OCI-LY1 (cell line): ENCODE measurements at regions not wholly inside any gene's neighbourhood (a gene's known extent, or its start where the extent isn't known, plus 50 kb on each side); places are given as distances from the start of the nearest gene placed in this dataset.

Experiments used
- H2AFZ ChIP-seq: fragments of 200-600 bp; sonication (generic), shearing (Covaris generic); 2 replicates; pipeline ENCODE4 v1.6.0; 2014; ENCODE audit warnings: antibody characterized with exemption, mild to moderate bottlenecking, low read length
- H3F3A ChIP-seq: fragments of 200-600 bp; sonication (generic), shearing (Covaris generic); 2 replicates; pipeline ENCODE4 v1.6.0; 2014; ENCODE audit warnings: mild to moderate bottlenecking, antibody characterized with exemption, low read length, moderate library complexity; ENCODE audit not compliant: insufficient read depth
- H3K27ac ChIP-seq: fragments of 200-600 bp; sonication (generic); 2 replicates; pipeline ENCODE4 v1.5.1; 2014; ENCODE audit warnings: low read length, mixed run types, mild to moderate bottlenecking, low read depth; ENCODE audit not compliant: poor library complexity, severe bottlenecking
- H3K27me3 ChIP-seq: fragments of 200-600 bp; sonication (generic); 2 replicates; pipeline ENCODE4 v1.6.0; 2014; ENCODE audit warnings: antibody characterized with exemption, mild to moderate bottlenecking, low read length, moderate library complexity; ENCODE audit not compliant: insufficient read depth
- H3K36me3 ChIP-seq: fragments of 200-600 bp; sonication (generic); 2 replicates; pipeline ENCODE4 v1.6.1; 2014; ENCODE audit warnings: mild to moderate bottlenecking, antibody characterized with exemption, low read length, moderate library complexity, mixed read lengths; ENCODE audit not compliant: insufficient read depth
- H3K4me1 ChIP-seq: fragments of 200-600 bp; sonication (generic); 2 replicates; pipeline ENCODE4 v1.5.1; 2014; ENCODE audit warnings: mild to moderate bottlenecking, low read length, moderate library complexity; ENCODE audit not compliant: insufficient read depth, severe bottlenecking
- H3K4me2 ChIP-seq: fragments of 200-600 bp; sonication (generic), shearing (Covaris generic); 2 replicates; pipeline ENCODE4 v1.6.1; 2014; ENCODE audit warnings: low read length
- H3K4me3 ChIP-seq: fragments of 200-600 bp; sonication (generic); 2 replicates; pipeline ENCODE4 v1.5.1; 2014; ENCODE audit warnings: low read length, low read depth, mild to moderate bottlenecking, mixed read lengths; ENCODE audit not compliant: poor library complexity, severe bottlenecking
- H3K79me2 ChIP-seq: fragments of 200-600 bp; shearing (Covaris generic); 2 replicates; pipeline ENCODE4 v1.6.1; 2016; ENCODE audit warnings: mixed run types, low read length, mixed read lengths; ENCODE audit not compliant: insufficient read depth
- H3K9ac ChIP-seq: fragments of 200-600 bp; sonication (generic), shearing (Covaris generic); 2 replicates; pipeline ENCODE4 v1.6.1; 2014; ENCODE audit warnings: mild to moderate bottlenecking, low read length, mixed read lengths
- H3K9me2 ChIP-seq: fragments of 200-600 bp; sonication (generic), shearing (Covaris generic); 2 replicates; pipeline ENCODE4 v1.6.1; 2014; ENCODE audit warnings: low read depth, mild to moderate bottlenecking, low read length, mixed read lengths
- H3K9me3 ChIP-seq: fragments of 200-600 bp; shearing (Covaris generic); 2 replicates; pipeline ENCODE4 v1.6.1; 2014; ENCODE audit warnings: low read length, mixed read lengths
- H4K20me1 ChIP-seq: fragments of 200-600 bp; sonication (generic), shearing (Covaris generic); 2 replicates; pipeline ENCODE4 v1.6.0; 2016; ENCODE audit warnings: mild to moderate bottlenecking, low read length; ENCODE audit not compliant: insufficient read depth
- EZH2 ChIP-seq: fragments of 200-600 bp; sonication (generic), shearing (Covaris generic); IDR thresholded peaks from 2 replicates; pipeline ENCODE4 v1.8.0; 2017; ENCODE audit warnings: borderline replicate concordance, mixed run types, mild to moderate bottlenecking, antibody characterized with exemption, low read length, moderate library complexity, mixed read lengths
- TF ChIP-seq, protein P1 (sequence below): fragments of 200-600 bp; sonication (generic), shearing (Covaris generic); IDR thresholded peaks from 2 replicates; pipeline ENCODE4 v1.5.1; 2017; ENCODE audit warnings: mild to moderate bottlenecking, antibody characterized with exemption, low read length, moderate library complexity, mixed read lengths

DNA sequence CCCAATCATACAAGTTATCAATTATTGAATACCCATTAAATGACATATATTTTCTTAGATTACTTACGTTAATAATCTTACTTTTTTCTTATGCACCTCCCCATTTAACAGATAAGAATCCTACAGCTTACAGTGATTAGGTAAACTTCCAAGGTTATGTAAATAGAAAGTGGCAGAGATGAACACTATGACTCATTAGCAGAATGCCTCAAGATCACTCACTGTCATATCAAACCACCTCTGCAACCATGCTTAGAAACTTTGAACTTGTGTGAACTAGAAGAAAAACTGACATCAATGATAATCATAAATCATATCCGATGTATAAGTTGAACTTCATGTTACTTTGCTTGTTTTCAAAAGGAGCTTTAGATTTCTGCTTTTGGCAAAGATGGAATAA is 911.6 kb upstream of the ARPP21 start:
- no peaks in the 10 kb centered on the region for H3K36me3 ChIP-seq
- H3F3A ChIP-seq: no peaks in the 10 kb centered on the region
- H3K27me3 ChIP-seq: no peaks in the 10 kb centered on the region
- no peak overlapping the region for H3K27ac ChIP-seq
- TF ChIP-seq, protein P1, sequence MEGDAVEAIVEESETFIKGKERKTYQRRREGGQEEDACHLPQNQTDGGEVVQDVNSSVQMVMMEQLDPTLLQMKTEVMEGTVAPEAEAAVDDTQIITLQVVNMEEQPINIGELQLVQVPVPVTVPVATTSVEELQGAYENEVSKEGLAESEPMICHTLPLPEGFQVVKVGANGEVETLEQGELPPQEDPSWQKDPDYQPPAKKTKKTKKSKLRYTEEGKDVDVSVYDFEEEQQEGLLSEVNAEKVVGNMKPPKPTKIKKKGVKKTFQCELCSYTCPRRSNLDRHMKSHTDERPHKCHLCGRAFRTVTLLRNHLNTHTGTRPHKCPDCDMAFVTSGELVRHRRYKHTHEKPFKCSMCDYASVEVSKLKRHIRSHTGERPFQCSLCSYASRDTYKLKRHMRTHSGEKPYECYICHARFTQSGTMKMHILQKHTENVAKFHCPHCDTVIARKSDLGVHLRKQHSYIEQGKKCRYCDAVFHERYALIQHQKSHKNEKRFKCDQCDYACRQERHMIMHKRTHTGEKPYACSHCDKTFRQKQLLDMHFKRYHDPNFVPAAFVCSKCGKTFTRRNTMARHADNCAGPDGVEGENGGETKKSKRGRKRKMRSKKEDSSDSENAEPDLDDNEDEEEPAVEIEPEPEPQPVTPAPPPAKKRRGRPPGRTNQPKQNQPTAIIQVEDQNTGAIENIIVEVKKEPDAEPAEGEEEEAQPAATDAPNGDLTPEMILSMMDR: no peak
- no peak for TF ChIP-seq EZH2
- H2AFZ ChIP-seq: no peak overlapping the region
- no peak overlapping the region for H3K9ac ChIP-seq
- H4K20me1 ChIP-seq: no peaks in the 10 kb centered on the region
- no peaks in the 10 kb centered on the region for H3K79me2 ChIP-seq
- H3K9me2 ChIP-seq: no peaks in the 10 kb centered on the region
- no peaks in the 10 kb centered on the region for H3K4me1 ChIP-seq
- no peaks in the 10 kb centered on the region for H3K9me3 ChIP-seq
- H3K4me2 ChIP-seq: no peak overlapping the region
- H3K4me3 ChIP-seq: no peak overlapping the region

DNA sequence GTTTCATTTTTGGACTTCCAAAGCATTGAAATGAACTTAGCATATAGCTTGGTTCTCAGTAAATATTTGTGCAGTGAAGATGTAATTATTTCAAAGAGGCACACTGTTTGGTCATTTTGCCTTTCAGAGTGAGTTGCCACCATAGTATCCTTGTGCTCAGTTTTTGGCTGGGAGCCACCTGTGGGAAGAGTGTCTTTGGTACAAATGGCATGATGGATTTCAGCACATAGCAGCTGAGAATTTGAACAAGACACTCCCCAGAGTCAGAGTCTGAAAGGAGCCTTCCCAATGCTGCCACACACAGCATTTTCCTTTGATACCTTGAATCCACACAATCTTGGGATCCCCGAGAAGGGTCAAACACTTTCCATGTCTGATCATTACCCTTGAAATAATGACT is 897.2 kb upstream of the ARPP21 start:
- H3K4me1 ChIP-seq: no peaks in the 10 kb centered on the region
- no peaks in the 10 kb centered on the region for H3K36me3 ChIP-seq
- H3K9me2 ChIP-seq: no peaks in the 10 kb centered on the region
- no peak overlapping the region for H2AFZ ChIP-seq
- H4K20me1 ChIP-seq: no peaks in the 10 kb centered on the region
- H3K79me2 ChIP-seq: no peaks in the 10 kb centered on the region
- H3K27me3 ChIP-seq: no peaks in the 10 kb centered on the region
- no peaks in the 10 kb centered on the region for H3F3A ChIP-seq
- no peak overlapping the region for H3K4me3 ChIP-seq
- H3K4me2 ChIP-seq: no peak overlapping the region
- no peak overlapping the region for H3K9ac ChIP-seq
- TF ChIP-seq, protein P1: no peak
- TF ChIP-seq EZH2: no peak
- H3K27ac ChIP-seq: no peak overlapping the region
- no peaks in the 10 kb centered on the region for H3K9me3 ChIP-seq

DNA sequence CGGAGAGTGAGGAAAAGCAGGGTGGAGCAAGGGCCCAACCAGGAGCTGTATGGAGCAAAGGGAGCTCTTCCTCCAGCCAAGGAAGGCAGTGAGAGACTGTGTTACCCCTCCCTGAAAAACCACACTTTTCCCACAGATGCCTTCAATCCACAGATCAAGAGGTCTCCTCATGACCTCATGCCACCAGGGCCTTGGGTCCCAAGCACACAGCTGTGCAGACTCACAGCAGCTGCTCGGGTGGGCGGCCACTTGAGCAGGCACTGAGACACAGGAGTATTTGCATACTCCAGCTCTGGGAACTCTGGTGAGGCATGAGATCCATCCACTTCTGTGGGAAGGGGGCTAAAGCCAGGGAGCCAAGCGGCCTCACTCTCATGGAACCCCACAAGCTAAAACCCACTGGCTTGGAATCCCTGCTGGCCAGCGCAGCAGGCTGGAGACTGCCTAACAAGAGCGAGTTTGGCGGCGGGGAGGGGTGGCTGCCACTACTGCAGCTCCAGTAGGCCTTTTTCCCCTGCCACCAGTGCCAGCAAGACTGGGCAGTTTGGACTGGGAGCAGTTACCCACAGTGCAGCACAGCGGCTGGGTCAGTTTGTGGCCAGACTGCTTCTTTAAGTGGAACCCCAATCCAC is 880.6 kb upstream of the ARPP21 start:
- no peaks in the 10 kb centered on the region for H4K20me1 ChIP-seq
- H3K4me2 ChIP-seq: no peak overlapping the region
- H3K36me3 ChIP-seq: no peaks in the 10 kb centered on the region
- no peak overlapping the region for H2AFZ ChIP-seq
- no peaks in the 10 kb centered on the region for H3K4me1 ChIP-seq
- no peak overlapping the region for H3K9ac ChIP-seq
- no peaks in the 10 kb centered on the region for H3K79me2 ChIP-seq
- no peaks in the 10 kb centered on the region for H3F3A ChIP-seq
- no peak for TF ChIP-seq EZH2
- TF ChIP-seq, protein P1: no peak
- no peak overlapping the region for H3K27ac ChIP-seq
- no peak overlapping the region for H3K4me3 ChIP-seq
- H3K27me3 ChIP-seq: no peaks in the 10 kb centered on the region; the same call in 1 of the 2 replicates
- H3K9me3 ChIP-seq: no peaks in the 10 kb centered on the region
- no peaks in the 10 kb centered on the region for H3K9me2 ChIP-seq
